ENCODE measurements at regions not wholly inside any gene's neighbourhood (a gene's known extent, or its start where the extent isn't known, plus 50 kb on each side); places are given as distances from the start of the nearest gene placed in this dataset.
"Not testable (repeated sequence)": the region's sequence is repeated elsewhere in the genome, so short reads cannot be mapped to it uniquely, and the experiment has no call there.

DNA sequence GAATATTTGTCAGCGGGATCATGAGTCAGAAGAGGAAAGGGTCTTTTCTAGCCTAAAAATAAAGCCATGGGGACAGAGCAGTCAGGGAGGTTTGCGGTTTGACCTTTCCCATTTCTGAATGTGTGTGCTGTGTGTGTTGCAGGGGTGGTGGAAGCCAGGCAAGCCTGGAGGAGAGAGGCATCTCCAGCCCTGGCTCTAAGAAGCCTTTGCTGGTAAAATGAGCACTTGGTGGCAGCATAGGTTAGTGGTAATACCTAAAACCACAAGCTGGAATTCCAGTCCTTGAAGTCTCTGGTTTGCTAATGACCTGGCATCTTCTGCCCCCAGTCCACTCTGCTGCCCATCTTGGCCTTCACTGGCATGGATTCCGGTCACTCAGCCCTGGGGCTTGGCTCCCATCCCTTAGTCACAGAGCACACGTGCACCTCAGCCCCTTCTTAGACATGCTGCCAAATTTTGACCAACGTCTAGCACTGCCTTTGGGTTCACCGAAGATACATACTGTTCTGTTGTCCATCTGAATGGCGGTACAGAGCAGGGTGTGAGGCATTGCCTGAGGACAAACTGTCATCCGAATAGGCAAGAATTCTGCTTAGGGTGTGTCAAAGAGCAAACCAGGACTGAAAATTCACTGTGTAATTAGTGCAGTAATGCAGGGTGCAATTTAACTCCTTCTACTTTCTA lies 52.7 kb downstream of the KCNA5 start:
- Mint-ChIP-seq H3K27me3 (peaks cover 53% of the 10 kb centered on the region), H3K9me3 (no peaks in the 10 kb centered on the region), H3K4me1 (no peaks in the 10 kb centered on the region), H3K36me3 (no peaks in the 10 kb centered on the region), H3K4me3 (no peak overlapping the region), H3K27ac (no peak overlapping the region)
- ATAC-seq: peak; percentile 47

- Mint-ChIP-seq H3K36me3 (no peaks in the 10 kb centered on the region), H3K4me3 (no peak overlapping the region), H3K9me3 (no peaks in the 10 kb centered on the region), H3K27ac (no peak overlapping the region), H3K27me3 (peaks cover 56% of the 10 kb centered on the region), H3K4me1 (no peaks in the 10 kb centered on the region)
- ATAC-seq: no peak
These were observed 54.1 kb downstream of the KCNA5 start for GRCh38 chr12:5097786-5098185.

DNA sequence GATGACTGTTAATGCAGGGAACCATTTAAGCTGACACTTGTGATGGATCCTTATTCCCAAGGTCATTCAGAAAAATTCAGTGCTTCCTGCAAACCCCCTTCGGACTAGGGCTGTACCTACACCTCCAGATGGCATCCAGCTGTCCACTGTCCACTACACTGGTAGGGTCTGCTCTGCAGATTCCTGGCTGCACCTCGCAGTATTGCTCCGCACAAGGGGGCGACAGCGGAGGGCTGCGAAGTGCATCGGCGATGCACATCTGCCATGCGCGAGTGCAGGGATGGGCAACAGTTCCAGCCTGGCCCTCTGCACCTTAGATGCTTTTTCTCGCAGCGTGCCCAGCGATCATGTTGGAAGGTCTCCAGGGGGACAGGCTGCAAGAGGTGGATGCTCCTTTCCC lies 55.5 kb downstream of the KCNA5 start:
- Mint-ChIP-seq H3K4me3 (no peak overlapping the region), H3K36me3 (no peaks in the 10 kb centered on the region), H3K9me3 (no peaks in the 10 kb centered on the region), H3K4me1 (no peaks in the 10 kb centered on the region), H3K27me3 (peaks cover 50% of the 10 kb centered on the region), H3K27ac (no peak overlapping the region)
- ATAC-seq: no peak

DNA sequence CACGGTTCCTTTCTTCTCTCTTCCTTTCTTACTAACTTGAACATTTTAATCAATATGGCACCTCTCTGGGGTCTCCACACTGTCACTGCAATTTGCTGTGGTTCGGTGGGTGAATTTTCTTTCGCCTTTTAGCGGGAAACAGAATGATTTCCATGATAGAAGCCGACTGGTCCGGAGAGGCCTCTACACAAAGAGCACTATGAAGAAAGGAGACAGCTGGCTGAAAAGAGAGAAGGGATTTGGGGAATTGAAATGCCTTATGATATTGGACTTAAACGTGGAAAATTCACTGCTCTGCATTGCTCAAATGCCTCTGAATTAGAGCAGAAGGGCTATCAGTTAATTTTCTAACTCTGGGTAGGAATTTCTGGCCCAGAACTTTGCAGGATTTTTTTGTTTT lies 55.9 kb downstream of the KCNA5 start:
- no peaks in the 10 kb centered on the region for H3K36me3 Mint-ChIP-seq
- no peak overlapping the region for H3K4me3 Mint-ChIP-seq
- no peak overlapping the region for H3K27ac Mint-ChIP-seq
- no peaks in the 10 kb centered on the region for H3K9me3 Mint-ChIP-seq
- no peak for ATAC-seq
- no peaks in the 10 kb centered on the region for H3K4me1 Mint-ChIP-seq
- peaks cover 50% of the 10 kb centered on the region for H3K27me3 Mint-ChIP-seq

DNA sequence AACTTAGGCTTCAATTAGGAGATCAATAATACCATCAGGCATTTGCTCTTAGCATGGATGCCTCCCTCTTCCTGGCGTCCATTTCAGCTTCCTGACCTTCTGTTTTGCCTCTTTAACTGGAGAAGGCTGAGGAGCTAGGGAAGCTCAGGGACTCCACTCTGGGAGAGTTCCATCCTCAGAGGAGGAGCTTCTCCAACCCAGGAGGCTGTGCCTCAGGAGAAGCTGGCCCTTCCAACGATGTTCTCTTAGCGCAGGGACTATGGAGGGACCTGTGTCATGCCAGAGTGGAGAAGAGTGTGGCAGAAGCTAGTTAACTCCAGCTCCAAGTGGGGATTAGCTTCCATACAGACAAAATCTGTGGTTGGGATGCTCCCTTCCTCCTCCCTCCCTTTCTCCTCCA lies 58.0 kb downstream of the KCNA5 start:
- ATAC-seq: no peak
- Mint-ChIP-seq H3K27me3 (peaks cover 36% of the 10 kb centered on the region), H3K4me1 (no peaks in the 10 kb centered on the region), H3K9me3 (no peaks in the 10 kb centered on the region), H3K4me3 (no peak overlapping the region), H3K36me3 (no peaks in the 10 kb centered on the region), H3K27ac (no peak overlapping the region)

DNA sequence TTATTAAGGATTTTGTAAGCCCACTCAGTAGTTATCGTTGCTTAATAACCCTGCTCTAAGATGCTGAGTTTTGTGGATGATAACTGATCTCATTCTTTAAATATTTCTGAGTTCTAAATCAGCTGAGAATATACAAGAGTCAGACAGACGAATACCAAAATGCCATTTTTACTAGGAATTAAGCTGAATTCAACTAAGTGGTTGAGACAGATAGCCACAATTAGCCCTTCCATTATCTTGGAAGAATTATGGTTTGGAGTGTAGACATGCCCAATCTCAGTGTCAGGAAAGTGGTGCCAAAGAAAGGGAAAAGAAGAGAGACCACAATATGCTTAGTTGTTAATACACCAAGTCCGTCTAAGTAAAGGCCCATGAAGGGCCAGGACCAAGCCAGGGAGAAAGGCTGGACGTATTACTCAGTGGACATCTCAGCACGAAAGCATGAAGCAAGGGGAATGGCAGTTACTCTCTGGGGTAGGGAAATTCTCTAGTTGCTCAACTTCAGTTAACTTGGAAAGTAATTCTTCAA lies 58.6 kb downstream of the KCNA5 start:
- peaks cover 34% of the 10 kb centered on the region for H3K27me3 Mint-ChIP-seq
- no peak overlapping the region for H3K27ac Mint-ChIP-seq
- H3K4me3 Mint-ChIP-seq: no peak overlapping the region
- H3K4me1 Mint-ChIP-seq: no peaks in the 10 kb centered on the region
- H3K36me3 Mint-ChIP-seq: no peaks in the 10 kb centered on the region
- H3K9me3 Mint-ChIP-seq: no peaks in the 10 kb centered on the region
- no peak for ATAC-seq

- no peak overlapping the region for H3K27ac Mint-ChIP-seq
- no peak for ATAC-seq
- peaks cover 34% of the 10 kb centered on the region for H3K27me3 Mint-ChIP-seq
- H3K4me1 Mint-ChIP-seq: no peaks in the 10 kb centered on the region
- no peaks in the 10 kb centered on the region for H3K36me3 Mint-ChIP-seq
- H3K4me3 Mint-ChIP-seq: no peak overlapping the region
- no peaks in the 10 kb centered on the region for H3K9me3 Mint-ChIP-seq
These were observed 59.1 kb downstream of the KCNA5 start for GRCh38 chr12:5102806-5103205.

- Mint-ChIP-seq H3K27ac (no peak overlapping the region), H3K36me3 (no peaks in the 10 kb centered on the region), H3K9me3 (no peaks in the 10 kb centered on the region), H3K4me3 (no peak overlapping the region), H3K4me1 (no peaks in the 10 kb centered on the region), H3K27me3 (peaks cover 37% of the 10 kb centered on the region)
- no peak for ATAC-seq
These were observed 66.7 kb downstream of the KCNA5 start for GRCh38 chr12:5110345-5110744.

DNA sequence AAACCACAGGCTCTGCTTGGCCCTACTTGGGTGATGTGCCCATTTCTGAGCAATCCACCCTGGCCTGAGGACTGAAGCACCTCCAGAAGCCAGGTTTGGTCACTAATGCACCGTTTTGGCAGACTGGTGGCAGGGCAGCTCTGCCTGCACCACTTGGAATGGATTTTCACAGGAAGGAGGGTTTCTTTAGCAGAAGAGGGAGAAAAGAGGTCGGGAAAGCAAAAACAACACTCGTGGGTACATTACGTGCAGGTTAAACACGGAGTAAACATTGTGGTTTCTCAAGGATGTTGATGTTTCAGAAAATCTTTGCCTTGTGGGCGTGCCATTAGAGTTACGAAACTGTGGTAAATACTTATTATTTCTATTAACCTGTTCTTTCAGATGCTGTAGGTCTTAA lies 70.8 kb downstream of the KCNA5 start:
- ATAC-seq: no peak
- H3K9me3 Mint-ChIP-seq: no peaks in the 10 kb centered on the region

DNA sequence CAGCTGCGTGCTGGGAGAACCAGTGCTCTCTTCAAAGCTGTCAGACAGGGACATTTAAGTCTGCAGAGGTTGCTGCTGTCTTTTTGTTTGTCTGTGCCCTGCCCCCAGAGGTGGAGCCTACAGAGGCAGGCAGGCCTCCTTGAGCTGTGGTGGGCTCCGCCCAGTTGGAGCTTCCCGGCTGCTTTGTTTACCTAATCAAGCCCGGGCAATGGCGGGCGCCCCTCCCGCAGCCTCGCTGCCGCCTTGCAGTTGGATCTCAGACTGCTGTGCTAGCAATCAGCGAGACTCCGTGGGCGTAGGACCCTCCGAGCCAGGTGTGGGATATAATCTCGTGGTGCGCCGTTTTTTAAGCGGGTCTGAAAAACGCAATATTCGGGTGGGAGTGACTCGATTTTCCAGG lies 78.1 kb downstream of the KCNA5 start:
- H3K4me3 Mint-ChIP-seq, ATAC-seq, H3K27ac Mint-ChIP-seq, H3K36me3 Mint-ChIP-seq, H3K4me1 Mint-ChIP-seq, H3K9me3 Mint-ChIP-seq: not testable (repeated sequence)
- H3K27me3 Mint-ChIP-seq: peaks cover 16% of the 10 kb centered on the region

More for the DNA sequence above, 70.8 kb downstream of the KCNA5 start:
- H3K4me3 Mint-ChIP-seq: no peak overlapping the region
- no peak overlapping the region for H3K27ac Mint-ChIP-seq
- H3K4me1 Mint-ChIP-seq: no peaks in the 10 kb centered on the region
- H3K36me3 Mint-ChIP-seq: no peaks in the 10 kb centered on the region
- peaks cover 11% of the 10 kb centered on the region for H3K27me3 Mint-ChIP-seq

DNA sequence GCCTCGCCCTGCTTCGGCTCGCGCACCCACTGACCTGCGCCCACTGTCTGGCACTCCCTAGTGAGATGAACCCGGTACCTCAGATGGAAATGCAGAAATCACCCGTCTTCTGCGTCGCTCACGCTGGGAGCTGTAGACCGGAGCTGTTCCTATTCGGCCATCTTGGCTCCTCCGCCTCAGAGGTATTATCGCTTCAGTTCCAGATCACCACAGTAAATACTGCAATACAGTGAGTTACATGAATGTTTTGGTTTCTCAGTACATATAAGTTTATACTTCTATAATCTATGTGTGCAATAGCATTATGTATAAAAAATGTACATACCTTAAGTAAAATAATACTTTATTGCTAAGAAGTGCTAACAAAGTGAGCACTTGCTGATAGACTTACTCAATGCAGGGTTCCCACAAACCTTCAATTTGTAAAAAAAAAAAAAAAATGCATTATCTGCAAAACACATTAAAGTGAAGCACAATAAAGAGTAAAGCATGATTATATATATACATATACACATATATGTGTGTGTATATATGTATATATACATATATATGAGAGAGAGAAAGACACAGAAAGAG lies 78.7 kb downstream of the KCNA5 start:
- peaks cover 16% of the 10 kb centered on the region for H3K27me3 Mint-ChIP-seq
- not testable (repeated sequence) for ATAC-seq, H3K4me1 Mint-ChIP-seq, H3K36me3 Mint-ChIP-seq, H3K27ac Mint-ChIP-seq, H3K9me3 Mint-ChIP-seq, H3K4me3 Mint-ChIP-seq

- Mint-ChIP-seq H3K36me3 (no peaks in the 10 kb centered on the region), H3K27me3 (peaks cover 25% of the 10 kb centered on the region), H3K4me1 (no peaks in the 10 kb centered on the region), H3K9me3 (no peaks in the 10 kb centered on the region), H3K4me3 (no peak overlapping the region), H3K27ac (no peak overlapping the region)
- ATAC-seq: no peak
These were observed 80.2 kb downstream of the KCNA5 start for GRCh38 chr12:5123921-5124320.

DNA sequence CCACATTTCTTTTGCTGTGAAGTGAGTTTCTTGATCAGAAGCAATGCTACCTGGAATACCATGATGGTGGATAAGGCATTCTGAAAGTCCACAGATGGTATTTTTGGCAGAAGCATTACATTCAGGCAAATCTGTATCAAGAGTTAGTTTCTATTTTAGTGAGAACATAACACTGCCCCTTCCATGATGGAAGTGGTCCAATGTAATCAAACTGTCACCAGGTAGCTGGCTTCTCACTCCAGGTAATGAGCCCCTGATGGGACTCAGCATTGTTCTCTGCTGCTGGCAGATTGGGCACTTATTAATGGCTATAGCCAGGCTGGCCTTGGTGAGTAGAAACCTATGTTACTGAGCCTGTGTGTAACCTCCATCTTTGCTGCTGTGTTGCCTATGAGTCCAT lies 80.7 kb downstream of the KCNA5 start:
- Mint-ChIP-seq H3K27me3 (peaks cover 25% of the 10 kb centered on the region), H3K27ac (no peak overlapping the region), H3K4me3 (no peak overlapping the region), H3K4me1 (no peaks in the 10 kb centered on the region), H3K9me3 (no peaks in the 10 kb centered on the region), H3K36me3 (no peaks in the 10 kb centered on the region)
- ATAC-seq: no peak

DNA sequence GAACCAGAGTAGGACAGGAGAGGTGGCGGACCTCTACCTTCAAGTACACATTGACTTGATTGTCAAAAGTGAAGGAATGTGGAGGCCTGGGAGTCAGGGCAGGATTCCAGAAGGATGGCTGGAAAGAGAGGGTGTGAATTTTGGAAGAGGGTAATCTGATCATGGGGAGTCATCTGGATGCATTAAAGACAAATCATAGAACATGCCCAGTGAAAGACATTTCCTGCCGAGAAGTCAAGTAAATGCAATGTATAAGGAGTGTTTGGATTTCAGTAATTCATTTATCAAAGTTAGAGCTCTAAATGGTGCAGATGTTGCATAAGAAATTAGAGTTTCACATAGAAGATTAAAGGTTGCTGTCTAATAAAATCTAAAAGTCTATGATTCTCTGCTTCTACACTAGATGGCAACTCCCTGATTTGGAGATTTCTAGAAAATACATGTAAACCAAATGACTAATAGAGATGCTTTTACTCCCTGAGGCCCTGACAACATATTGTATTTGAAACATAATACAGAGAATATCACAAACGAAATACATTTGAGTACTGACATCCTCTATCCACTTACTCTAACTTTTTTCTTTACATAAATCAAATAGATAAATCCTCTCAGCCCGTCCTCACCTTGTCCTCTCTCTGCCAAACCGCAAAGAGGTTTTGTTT lies 91.3 kb downstream of the KCNA5 start:
- Mint-ChIP-seq H3K4me1 (no peaks in the 10 kb centered on the region), H3K36me3 (no peaks in the 10 kb centered on the region), H3K4me3 (no peak overlapping the region), H3K27me3 (peaks cover 76% of the 10 kb centered on the region), H3K9me3 (no peaks in the 10 kb centered on the region), H3K27ac (no peak overlapping the region)
- no peak for ATAC-seq

DNA sequence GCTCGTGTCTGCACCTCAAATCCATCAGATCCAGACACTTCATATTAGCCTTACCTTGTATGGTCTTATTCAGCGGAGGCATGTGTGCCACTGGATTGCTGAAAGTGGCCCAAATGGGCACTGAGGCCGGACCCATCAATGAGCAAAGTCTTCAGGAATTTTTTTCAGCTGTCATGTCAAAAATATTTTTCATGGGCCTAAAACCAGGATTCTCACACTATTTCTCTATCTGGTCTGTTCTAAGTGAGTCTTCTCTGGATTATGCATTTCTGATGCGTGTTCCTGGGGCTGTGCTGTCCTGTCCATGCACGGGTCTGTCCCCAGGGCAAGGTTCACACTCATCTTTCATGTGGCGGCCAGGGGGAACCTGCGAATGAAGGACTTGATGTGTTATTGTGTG lies 94.6 kb downstream of the KCNA5 start:
- ATAC-seq: no peak
- Mint-ChIP-seq H3K4me3 (no peak overlapping the region), H3K27me3 (peaks cover 77% of the 10 kb centered on the region), H3K4me1 (no peaks in the 10 kb centered on the region), H3K9me3 (peaks cover 5% of the 10 kb centered on the region), H3K27ac (no peak overlapping the region), H3K36me3 (no peaks in the 10 kb centered on the region)

DNA sequence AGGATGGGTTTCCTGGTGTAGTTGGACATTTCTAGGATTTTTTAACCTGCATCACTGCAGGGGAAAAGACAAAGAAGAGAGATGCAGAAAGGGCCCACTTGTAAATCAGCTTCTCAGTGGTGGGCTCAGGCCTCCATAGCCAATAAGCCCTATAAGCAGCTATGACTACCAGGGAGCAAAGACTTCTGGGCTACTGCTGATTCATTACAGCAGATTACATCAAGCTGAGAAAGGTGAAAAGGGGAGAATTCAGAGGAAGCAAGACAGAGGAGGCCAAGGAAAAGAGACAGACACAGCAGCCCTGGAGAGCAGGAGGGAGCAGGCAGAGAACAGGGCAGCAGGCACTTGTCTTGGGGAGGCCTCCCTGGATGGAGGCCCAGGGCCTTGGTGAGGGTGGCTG lies 95.2 kb downstream of the KCNA5 start:
- Mint-ChIP-seq H3K36me3 (no peaks in the 10 kb centered on the region), H3K27me3 (peaks cover 72% of the 10 kb centered on the region), H3K9me3 (peaks cover 6% of the 10 kb centered on the region), H3K27ac (no peak overlapping the region), H3K4me1 (no peaks in the 10 kb centered on the region), H3K4me3 (no peak overlapping the region)
- ATAC-seq: no peak

All from stimulated activated memory B cell treated with anti-CD40 and anti-IgM and Interleukin-4, amounts not matched to agents 10 μg/mL and 1 μg/mL and 100 μg/mL, for 72 hours (primary cell).